HL-60/S4 treated with phorbol 12-myristate 13-acetate at 8.2 ng/mL for 4 days and 3 days (cell line): ENCODE measurements at regions not wholly inside any gene's neighbourhood (a gene's known extent, or its start where the extent isn't known, plus 50 kb on each side); places are given as distances from the start of the nearest gene placed in this dataset.

ENCODE experiments used
- in situ Hi-C: fragments of 300-500 bp; cut with MboI; formaldehyde crosslinking; loops from 2 replicates; pipeline ENCODE4 v1.15.0; 2022; ENCODE audit warnings: low sequenced_read_pairs

DNA sequence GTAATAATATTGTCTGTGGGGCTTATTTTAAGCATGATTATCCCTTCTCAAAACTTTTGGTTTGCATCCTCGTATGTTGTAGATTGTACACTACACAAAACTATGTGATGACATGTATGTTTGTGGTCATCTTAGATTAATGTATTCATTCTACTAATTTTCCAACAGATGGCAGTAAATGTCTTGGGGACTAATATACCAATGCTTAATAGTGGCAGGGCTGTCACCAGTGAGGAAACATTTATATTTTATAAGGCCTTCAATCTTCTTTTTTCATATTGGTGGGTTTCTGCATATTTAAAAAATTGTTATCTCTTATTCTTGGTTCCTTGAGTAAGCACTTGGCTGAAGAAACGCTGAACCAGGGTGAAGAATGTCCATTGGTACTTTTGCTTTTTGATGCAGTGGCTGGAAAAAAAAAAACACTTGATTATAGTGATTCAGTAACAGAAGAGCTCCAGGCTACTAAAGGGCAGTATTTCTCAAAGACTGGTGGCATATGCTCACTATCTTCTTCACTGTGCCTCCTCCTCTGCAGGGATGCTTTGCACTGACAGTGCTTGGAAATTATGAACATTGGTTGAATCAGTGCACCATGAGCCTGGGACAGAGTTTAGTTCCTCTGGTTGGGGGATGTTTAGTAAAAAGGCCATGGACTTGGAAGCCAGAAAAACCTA, 530.3 kb downstream of the RASEF start:
- in situ Hi-C loops: no loop called here

DNA sequence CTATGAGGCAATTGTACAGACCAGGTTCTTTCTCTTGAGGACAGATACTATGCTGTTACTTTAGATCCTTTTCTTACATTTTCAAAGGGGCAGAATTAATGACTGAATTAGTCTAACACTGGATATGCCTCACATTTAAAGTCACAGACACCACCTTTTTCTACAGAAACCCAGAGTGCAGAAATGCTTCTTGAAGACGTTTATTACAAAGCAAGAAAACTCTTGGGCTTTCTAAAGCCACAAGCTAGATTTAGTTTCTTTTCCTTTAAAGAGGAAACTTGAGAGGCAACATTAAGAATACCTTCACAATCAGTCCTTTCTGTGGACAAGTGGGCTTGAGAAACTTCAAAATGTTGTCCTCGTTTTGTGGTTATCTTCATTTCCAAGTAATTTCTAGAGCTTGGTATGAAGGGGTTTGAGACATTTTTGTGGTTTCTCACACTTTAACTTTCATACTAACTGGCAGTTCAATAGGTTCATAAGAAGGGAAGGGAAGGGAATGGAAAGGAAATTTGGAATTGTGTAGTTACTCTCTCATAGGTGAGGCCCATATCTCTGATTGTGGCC, 527.4 kb downstream of the RASEF start:
- in situ Hi-C loops: no loop called here

- in situ Hi-C loops: no loop called here
These were observed 524.3 kb downstream of the RASEF start for GRCh38 chr9:82538634-82539033.

DNA sequence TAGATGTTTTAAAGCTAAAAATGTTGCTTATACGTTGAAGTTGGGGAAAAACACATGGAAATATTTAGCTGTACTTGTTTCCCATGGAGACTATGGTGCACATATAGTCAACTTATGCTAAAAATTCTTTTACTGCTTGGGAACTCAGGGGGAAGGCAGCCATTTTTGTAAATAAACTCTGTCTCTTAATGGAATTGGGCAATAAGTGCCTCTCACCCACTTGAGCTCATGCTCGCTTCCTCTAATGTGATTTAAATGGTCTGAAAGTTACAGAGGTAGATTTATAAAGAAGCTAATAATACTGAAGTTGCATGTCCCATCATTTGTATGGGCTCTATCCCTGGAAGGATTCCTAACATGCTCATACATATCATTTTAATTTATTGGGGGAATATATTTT, 523.8 kb downstream of the RASEF start:
- in situ Hi-C loops: no loop called here

GRCh38 chr9:82539856-82540579, 522.9 kb downstream of the RASEF start:
- in situ Hi-C loops: no loop called here

GRCh38 chr9:82543726-82544125, 519.2 kb downstream of the RASEF start:
- in situ Hi-C loops: no loop called here

DNA sequence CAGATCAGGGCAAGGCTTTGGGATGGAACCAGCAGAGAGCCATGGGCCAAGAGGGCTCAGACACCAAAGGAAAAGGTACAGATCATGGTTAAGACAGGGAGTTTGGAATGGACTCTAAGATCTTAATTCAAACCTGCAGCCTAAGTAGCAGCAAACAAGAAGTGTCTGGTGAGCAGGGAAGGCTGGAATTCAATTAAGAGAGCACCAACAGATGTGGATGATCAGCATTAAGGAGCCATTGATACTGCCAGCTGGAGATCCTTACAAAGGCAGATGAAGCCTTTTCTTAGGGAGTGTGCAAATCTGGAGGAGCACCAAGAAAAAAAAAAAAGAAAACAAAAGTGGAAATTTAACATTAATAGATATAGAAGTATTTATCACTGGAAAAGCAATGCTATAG, 516.8 kb downstream of the RASEF start:
- in situ Hi-C loops: no loop called here

DNA sequence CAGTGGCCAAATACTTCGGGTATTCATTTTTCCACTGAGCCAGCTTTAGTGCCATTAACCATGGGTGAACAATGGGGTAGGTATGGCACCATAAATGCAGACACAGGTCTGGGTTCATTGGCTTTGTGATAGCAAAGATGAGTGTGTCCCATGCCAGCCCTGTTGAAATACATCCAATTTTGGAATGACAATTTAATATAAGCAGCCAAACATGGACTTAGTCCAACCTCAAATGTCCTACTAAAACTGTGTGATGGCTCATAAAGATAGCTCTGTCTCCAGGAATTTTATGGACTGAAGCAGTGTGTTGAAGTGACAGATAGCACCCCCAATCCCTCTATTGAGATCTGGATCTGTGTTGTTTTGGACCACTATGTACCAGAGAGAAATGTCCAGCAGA, 514.9 kb downstream of the RASEF start:
- in situ Hi-C loops: no loop called here

DNA sequence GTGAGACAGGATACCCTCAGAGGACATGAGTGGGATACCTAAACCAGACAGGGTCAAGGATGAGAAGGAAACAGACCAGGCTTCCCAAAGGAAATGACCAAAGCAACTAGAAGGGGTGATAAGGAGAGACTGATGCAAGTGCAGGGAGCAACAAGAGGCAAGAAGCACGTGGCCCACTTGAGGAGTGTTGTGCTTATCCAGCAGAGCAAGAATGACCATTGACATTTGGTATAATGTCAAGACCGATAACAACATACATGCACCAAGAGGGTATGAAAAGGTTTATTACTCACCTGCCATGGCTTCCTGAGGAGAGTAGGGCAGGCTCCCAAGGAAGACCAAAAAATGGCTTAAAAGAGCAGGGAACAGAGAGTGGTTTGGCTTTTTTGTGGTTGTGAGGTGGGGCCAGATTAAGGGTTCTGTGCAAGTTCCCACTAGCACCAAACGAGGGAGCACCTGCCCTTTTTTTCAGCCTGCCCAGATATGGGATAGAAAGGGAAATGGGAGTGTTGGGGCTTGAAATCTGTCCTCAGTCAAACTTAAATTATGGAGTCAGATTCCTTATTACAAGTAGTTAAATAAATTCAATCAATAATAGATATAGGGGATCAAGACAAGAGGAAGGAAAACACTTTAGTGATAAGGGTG, 513.6 kb downstream of the RASEF start:
- in situ Hi-C loops: no loop called here

- in situ Hi-C loops: no loop called here
These were observed 510.2 kb downstream of the RASEF start for GRCh38 chr9:82552784-82553183.

GRCh38 chr9:82553654-82554366, 509.1 kb downstream of the RASEF start:
- in situ Hi-C loops: no loop called here

DNA sequence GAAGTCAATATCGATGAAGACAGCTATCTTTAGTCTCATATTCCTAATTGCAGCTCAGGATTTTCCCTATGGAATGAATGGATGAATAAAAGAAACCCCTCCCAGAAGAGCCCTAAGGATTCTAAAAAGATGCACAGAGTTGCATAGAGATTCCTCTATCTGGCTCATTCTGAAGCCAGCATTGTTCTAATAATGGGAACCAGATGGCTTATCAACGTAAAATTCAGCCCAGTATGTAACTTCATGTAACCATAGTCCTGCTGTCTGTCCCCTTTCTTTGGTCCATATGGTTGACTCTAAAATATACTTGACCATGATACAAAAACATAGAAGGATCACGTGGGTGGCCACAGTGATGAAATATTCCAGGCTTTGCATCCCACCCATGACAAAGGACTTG, 508.6 kb downstream of the RASEF start:
- in situ Hi-C loops: no loop called here

DNA sequence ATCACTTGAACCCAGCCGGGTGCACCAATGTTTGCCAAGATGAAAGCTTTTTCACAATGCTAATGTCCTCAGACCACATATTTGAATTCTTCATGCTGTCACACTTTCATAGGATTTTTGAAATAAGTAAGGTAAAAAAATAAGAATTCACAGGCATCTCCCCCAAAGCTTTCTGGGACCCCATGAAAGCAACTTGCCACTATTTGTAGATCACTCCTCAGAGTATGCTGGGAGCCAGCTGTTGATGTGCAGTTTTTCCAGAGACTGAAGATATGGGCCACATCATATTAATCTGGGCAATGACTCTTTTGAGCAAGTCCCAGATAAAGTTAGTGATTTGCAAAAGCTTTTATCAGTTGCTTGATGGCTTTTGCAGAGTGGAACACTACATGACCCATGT, 507.9 kb downstream of the RASEF start:
- in situ Hi-C loops: no loop called here

DNA sequence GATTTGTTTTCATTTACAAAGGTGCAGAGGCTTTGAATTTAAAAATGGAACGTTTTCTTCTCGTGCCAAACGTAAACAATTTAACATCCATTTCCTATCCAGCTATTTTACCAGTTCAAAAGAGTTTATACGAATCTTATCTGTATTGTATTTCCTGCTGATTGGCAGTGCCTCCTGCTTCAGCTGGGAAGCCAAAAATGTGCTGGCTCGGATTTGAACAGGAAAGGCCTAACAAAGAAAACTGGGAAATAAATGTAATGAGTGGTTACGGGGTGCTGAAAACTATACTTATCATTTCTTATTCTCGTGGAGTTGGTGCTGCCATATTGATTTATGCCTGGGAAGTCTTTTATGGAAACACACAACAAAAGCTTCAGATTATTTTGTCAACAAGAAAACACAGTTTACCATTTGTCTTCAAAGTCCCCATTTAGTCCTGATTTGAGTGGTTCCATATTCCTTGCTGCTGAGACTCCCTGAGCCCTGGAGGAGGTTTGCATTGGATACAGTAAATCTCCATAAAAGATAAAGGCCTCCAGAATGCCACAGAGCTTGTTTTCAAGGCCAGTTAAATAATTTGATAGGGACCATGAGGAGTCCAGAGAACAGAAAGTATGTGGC, 507.4 kb downstream of the RASEF start:
- in situ Hi-C loops: no loop called here

GRCh38 chr9:82558346-82558745, 504.6 kb downstream of the RASEF start:
- in situ Hi-C loops: no loop called here

DNA sequence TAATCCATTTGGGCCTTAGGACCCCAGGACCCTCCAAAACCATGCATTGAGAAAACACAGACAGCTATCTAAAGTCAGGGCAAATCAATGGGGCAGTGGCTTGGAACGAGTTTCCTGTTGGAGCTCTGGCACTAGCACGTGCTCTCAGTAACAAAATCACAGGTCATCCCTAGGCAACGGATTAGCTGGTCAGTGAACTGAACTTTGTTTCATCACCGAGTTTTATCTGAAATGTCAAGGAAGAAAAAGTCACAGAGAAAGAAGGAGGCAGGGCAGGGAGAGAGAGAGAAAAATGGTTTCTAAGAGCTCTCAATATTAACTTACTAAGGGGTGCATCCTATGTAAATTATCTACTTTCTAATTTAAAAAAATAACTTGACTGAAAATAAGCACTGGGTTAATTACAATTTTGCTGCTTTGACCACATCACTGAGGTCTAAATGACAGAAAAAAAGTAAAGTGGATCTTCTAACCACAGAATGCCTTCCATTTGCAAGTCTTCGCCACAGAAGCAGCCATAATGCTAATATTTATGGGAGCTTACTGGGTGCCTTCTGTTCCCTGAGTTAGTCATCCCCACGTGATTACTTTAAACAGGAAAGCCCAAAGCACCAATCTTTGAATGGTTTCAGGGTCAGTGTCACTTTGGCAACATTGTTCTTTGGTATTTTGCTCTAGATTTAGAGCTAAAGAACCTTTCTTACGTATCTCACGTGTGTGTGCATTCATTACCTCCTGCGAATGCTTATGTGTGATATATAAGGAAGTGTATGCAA, 503.9 kb downstream of the RASEF start:
- in situ Hi-C loops: no loop called here

GRCh38 chr9:82560036-82560435, 502.9 kb downstream of the RASEF start:
- in situ Hi-C loops: no loop called here

- in situ Hi-C loops: no loop called here
These were observed 502.5 kb downstream of the RASEF start for GRCh38 chr9:82560457-82560904.

- in situ Hi-C loops: no loop called here
These were observed 499.8 kb downstream of the RASEF start for GRCh38 chr9:82563094-82563493.

DNA sequence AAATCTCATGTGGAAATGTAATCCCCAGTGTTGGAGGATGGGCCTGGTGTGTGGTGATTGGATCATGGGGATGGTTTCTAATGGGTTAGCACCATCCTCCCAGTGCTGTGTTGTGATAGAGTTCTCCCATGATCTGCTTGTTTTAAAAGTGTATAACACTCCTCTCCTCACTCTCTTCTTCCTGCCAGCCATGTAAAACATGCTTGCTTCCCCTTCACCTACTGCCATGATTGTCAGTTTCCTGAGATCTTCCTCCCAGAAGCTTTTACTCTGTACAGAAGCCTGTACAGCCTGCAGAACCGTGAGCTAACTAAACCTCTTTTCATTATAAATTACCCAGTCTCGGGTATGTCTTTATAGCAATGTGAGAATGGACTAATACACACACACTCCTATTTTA, 499.1 kb downstream of the RASEF start:
- in situ Hi-C loops: no loop called here
